Smooth muscle cell of the brain vasculature (primary cell): ENCODE measurements at regions not wholly inside any gene's neighbourhood (a gene's known extent, or its start where the extent isn't known, plus 50 kb on each side); places are given as distances from the start of the nearest gene placed in this dataset.
A peak's percentile ranks its signal among the peaks of the same experiment; 100 is the strongest.
"Not testable (repeated sequence)": the region's sequence is repeated elsewhere in the genome, so short reads cannot be mapped to it uniquely, and the experiment has no call there.

ENCODE experiments used
- DNase-seq: peaks from one replicate; pipeline ENCODE4 v3.0.0-alpha.2; 2012; ENCODE audit warnings: low read depth, low spot score

GRCh38 chr6:27773542-27774263, 138.5 kb downstream of the OR2B2 start:
- DNase-seq = not testable (repeated sequence)

- no peak for DNase-seq
These were observed 139.8 kb downstream of the OR2B2 start for GRCh38 chr6:27772261-27773001.

- no peak for DNase-seq
These were observed 141.0 kb downstream of the OR2B2 start for GRCh38 chr6:27771235-27771634.

- no peak for DNase-seq
These were observed 141.5 kb downstream of the OR2B2 start for GRCh38 chr6:27770724-27771123.

GRCh38 chr6:27768556-27768955, 143.6 kb downstream of the OR2B2 start:
- no peak for DNase-seq

GRCh38 chr6:27767851-27768250, 144.3 kb downstream of the OR2B2 start:
- DNase-seq = no peak

- no peak for DNase-seq
These were observed 145.8 kb downstream of the OR2B2 start for GRCh38 chr6:27766405-27766804.

GRCh38 chr6:27765028-27765590, 147.1 kb downstream of the OR2B2 start:
- DNase-seq = no peak

- DNase-seq = no peak
These were observed 150.8 kb downstream of the OR2B2 start for GRCh38 chr6:27761391-27761790.

- no peak for DNase-seq
These were observed 151.7 kb downstream of the OR2B2 start for GRCh38 chr6:27760464-27760863.

GRCh38 chr6:27759930-27760329, 152.3 kb downstream of the OR2B2 start:
- DNase-seq = no peak

- no peak for DNase-seq
These were observed 153.7 kb downstream of the OR2B2 start for GRCh38 chr6:27758491-27758890.

GRCh38 chr6:27757307-27757706, 154.9 kb downstream of the OR2B2 start:
- no peak for DNase-seq

GRCh38 chr6:27755768-27756167, 156.4 kb downstream of the OR2B2 start:
- DNase-seq = no peak

- no peak for DNase-seq
These were observed 157.8 kb downstream of the OR2B2 start for GRCh38 chr6:27754408-27754782.

GRCh38 chr6:27753668-27754407, 158.4 kb downstream of the OR2B2 start:
- DNase-seq = peak; percentile 40

GRCh38 chr6:27752038-27752885, 159.9 kb downstream of the OR2B2 start:
- DNase-seq = peak; percentile 62

- no peak for DNase-seq
These were observed 163.5 kb downstream of the OR2B2 start for GRCh38 chr6:27748661-27749060.

GRCh38 chr6:27747637-27748036, 164.6 kb downstream of the OR2B2 start:
- no peak for DNase-seq

- DNase-seq = not testable (repeated sequence)
These were observed 165.3 kb downstream of the OR2B2 start for GRCh38 chr6:27746860-27747259.

GRCh38 chr6:27743787-27744186, 168.4 kb downstream of the OR2B2 start:
- no peak for DNase-seq
